WERI-Rb-1 (cell line): ENCODE measurements at regions not wholly inside any gene's neighbourhood (a gene's known extent, or its start where the extent isn't known, plus 50 kb on each side); places are given as distances from the start of the nearest gene placed in this dataset.

Experiments used
- DNase-seq: peaks from one replicate; pipeline ENCODE4 v3.0.0-alpha.2; 2020
- H3K27ac ChIP-seq: fragments of 250-450 bp; sonication (Bioruptor Pico); 2 replicates; pipeline ENCODE4 v1.5.1; 2020; ENCODE audit warnings: mild to moderate bottlenecking, moderate library complexity
- H3K27me3 ChIP-seq: fragments of 250-450 bp; sonication (Bioruptor Pico); 2 replicates; pipeline ENCODE4 v1.5.1; 2021; ENCODE audit warnings: mild to moderate bottlenecking, low read depth, moderate library complexity; ENCODE audit not compliant: insufficient read depth, severe bottlenecking
- H3K36me3 ChIP-seq: fragments of 250-450 bp; sonication (Bioruptor Pico); 2 replicates; pipeline ENCODE4 v1.5.1; 2020; ENCODE audit warnings: mild to moderate bottlenecking, moderate library complexity
- H3K4me3 ChIP-seq: 2 replicates; pipeline ENCODE4 v1.5.1; 2011; ENCODE audit warnings: low read depth, mild to moderate bottlenecking, control low read depth, low read length
- H3K9me3 ChIP-seq: fragments of 250-450 bp; sonication (Bioruptor Pico); 2 replicates; pipeline ENCODE4 v1.5.1; 2021; ENCODE audit warnings: mild to moderate bottlenecking, moderate library complexity; ENCODE audit not compliant: severe bottlenecking
- CTCF ChIP-seq: IDR thresholded peaks from 2 replicates; pipeline ENCODE4 v1.5.1; 2011; ENCODE audit warnings: low read depth, mild to moderate bottlenecking, control low read depth, inconsistent platforms, low read length

GRCh38 chr15:91383532-91383931 lies 283.5 kb downstream of the SV2B start:
- H3K4me3 ChIP-seq, result no peak overlapping the region
- no peak overlapping the region for H3K27ac ChIP-seq
- peaks cover 35% of the 10 kb centered on the region for H3K27me3 ChIP-seq
- peaks cover 2% of the 10 kb centered on the region for H3K9me3 ChIP-seq
- no peak for DNase-seq
- no peaks in the 10 kb centered on the region for H3K36me3 ChIP-seq
- TF ChIP-seq CTCF, result no peak

GRCh38 chr15:91384189-91384730 lies 284.2 kb downstream of the SV2B start:
- TF ChIP-seq CTCF, result no peak
- DNase-seq, result no peak
- Histone ChIP-seq H3K4me3 (no peak overlapping the region), H3K36me3 (no peaks in the 10 kb centered on the region), H3K9me3 (peaks cover 2% of the 10 kb centered on the region), H3K27ac (no peak overlapping the region), H3K27me3 (peaks cover 37% of the 10 kb centered on the region)

- TF ChIP-seq CTCF, result no peak
- H3K4me3 ChIP-seq, result no peak overlapping the region
- no peaks in the 10 kb centered on the region for H3K36me3 ChIP-seq
- no peak overlapping the region for H3K27ac ChIP-seq
- no peaks in the 10 kb centered on the region for H3K9me3 ChIP-seq
- no peak for DNase-seq
- peaks cover 36% of the 10 kb centered on the region for H3K27me3 ChIP-seq
These were observed 285.3 kb downstream of the SV2B start for GRCh38 chr15:91385311-91385710.

- H3K4me3 ChIP-seq, result no peak overlapping the region
- no peak overlapping the region for H3K27ac ChIP-seq
- no peaks in the 10 kb centered on the region for H3K9me3 ChIP-seq
- peaks cover 34% of the 10 kb centered on the region for H3K27me3 ChIP-seq
- H3K36me3 ChIP-seq, result no peaks in the 10 kb centered on the region
- TF ChIP-seq CTCF, result no peak
- no peak for DNase-seq
These were observed 293.1 kb downstream of the SV2B start for GRCh38 chr15:91393186-91393585.

- DNase-seq, result no peak
- H3K36me3 ChIP-seq, result no peaks in the 10 kb centered on the region
- TF ChIP-seq CTCF, result no peak
- H3K9me3 ChIP-seq, result peaks cover 5% of the 10 kb centered on the region
- H3K27me3 ChIP-seq, result peaks cover 11% of the 10 kb centered on the region
- H3K4me3 ChIP-seq, result no peak overlapping the region
- no peak overlapping the region for H3K27ac ChIP-seq
These were observed 300.4 kb downstream of the SV2B start for GRCh38 chr15:91400481-91400880.

GRCh38 chr15:91407269-91407889 lies 307.3 kb downstream of the SV2B start:
- no peaks in the 10 kb centered on the region for H3K36me3 ChIP-seq
- H3K4me3 ChIP-seq, result no peak overlapping the region
- no peaks in the 10 kb centered on the region for H3K9me3 ChIP-seq
- TF ChIP-seq CTCF, result no peak
- no peak overlapping the region for H3K27ac ChIP-seq
- peak; percentile 8 for DNase-seq
- H3K27me3 ChIP-seq, result peaks cover 16% of the 10 kb centered on the region
